T-helper 2 cell treated with Interferon-gamma antibody and Interleukin-4, amounts not matched to agents 5 μg/mL and 100 μg/mL, for 36 hours (primary cell): ENCODE measurements at regions not wholly inside any gene's neighbourhood (a gene's known extent, or its start where the extent isn't known, plus 50 kb on each side); places are given as distances from the start of the nearest gene placed in this dataset.
"Not testable (repeated sequence)": the region's sequence is repeated elsewhere in the genome, so short reads cannot be mapped to it uniquely, and the experiment has no call there.

Experiments used
- DNase-seq: peaks from one replicate; pipeline ENCODE4 v3.0.0; 2021; ENCODE audit warnings: low spot score
- H3K27ac Mint-ChIP-seq: one replicate; pipeline ENCODE4 v1.8.0; 2021; ENCODE audit warnings: mild to moderate bottlenecking, mixed read lengths
- H3K27me3 Mint-ChIP-seq: one replicate; pipeline ENCODE4 v1.8.0; 2021; ENCODE audit warnings: low read depth, mixed read lengths
- H3K36me3 Mint-ChIP-seq: one replicate; pipeline ENCODE4 v1.8.0; 2021; ENCODE audit warnings: low read depth, mixed read lengths
- H3K4me1 Mint-ChIP-seq: one replicate; pipeline ENCODE4 v1.8.0; 2021; ENCODE audit warnings: low read depth, mixed read lengths
- H3K4me3 Mint-ChIP-seq: one replicate; pipeline ENCODE4 v1.8.0; 2022; ENCODE audit warnings: mild to moderate bottlenecking, moderate library complexity, mixed read lengths
- H3K9me3 Mint-ChIP-seq: one replicate; pipeline ENCODE4 v1.8.0; 2021; ENCODE audit warnings: mixed read lengths

DNA sequence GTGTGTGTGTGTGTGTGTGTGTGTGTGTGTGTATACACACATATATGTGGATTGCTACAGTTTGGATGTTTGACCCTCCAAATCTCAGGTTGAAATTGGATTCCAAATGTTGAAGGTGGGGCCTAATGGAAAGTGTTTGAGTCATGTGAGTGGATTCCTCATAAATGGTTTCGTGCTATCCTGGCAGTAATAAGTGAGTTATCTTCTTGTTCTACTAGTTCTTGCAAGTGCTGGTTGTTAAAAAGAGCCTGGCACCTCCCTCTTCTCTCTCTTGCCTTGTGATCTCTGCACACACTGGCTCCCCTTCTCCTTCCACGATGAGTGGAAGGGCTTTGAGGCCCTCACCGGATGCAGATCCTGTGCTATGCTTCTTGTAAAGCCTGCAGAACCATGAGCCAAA, 344.1 kb downstream of the SH2D1A start:
- Mint-ChIP-seq H3K36me3 (no peaks in the 10 kb centered on the region), H3K9me3 (no peaks in the 10 kb centered on the region), H3K27me3 (no peaks in the 10 kb centered on the region), H3K27ac (no peak overlapping the region), H3K4me3 (no peak overlapping the region), H3K4me1 (no peaks in the 10 kb centered on the region)
- DNase-seq: no peak

DNA sequence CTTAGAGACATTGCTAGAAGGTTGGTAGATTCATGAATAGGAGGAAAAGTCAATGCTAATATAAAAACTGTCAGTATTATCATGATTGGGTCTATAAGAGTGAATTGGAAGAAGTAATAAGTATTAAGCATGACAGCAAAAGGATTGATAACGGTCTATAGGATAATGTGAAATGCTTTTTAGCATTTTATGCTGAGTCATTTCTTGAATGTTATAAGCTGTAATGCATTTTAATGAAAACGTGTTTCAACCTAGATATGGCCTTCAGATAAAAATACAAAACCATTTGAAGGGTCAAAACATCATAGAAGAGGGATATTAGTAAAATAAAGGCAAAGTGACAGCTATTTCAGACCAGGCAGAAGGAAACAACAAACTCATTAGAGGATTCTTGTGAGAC, 353.5 kb downstream of the SH2D1A start:
- H3K4me1 Mint-ChIP-seq: no peaks in the 10 kb centered on the region
- H3K27ac Mint-ChIP-seq: no peak overlapping the region
- no peaks in the 10 kb centered on the region for H3K9me3 Mint-ChIP-seq
- no peak overlapping the region for H3K4me3 Mint-ChIP-seq
- no peaks in the 10 kb centered on the region for H3K27me3 Mint-ChIP-seq
- no peaks in the 10 kb centered on the region for H3K36me3 Mint-ChIP-seq
- DNase-seq: no peak

- Mint-ChIP-seq H3K27me3 (no peaks in the 10 kb centered on the region), H3K36me3 (no peaks in the 10 kb centered on the region), H3K27ac (no peak overlapping the region), H3K9me3 (no peaks in the 10 kb centered on the region), H3K4me3 (no peak overlapping the region), H3K4me1 (no peaks in the 10 kb centered on the region)
- no peak for DNase-seq
Observed at GRCh38 chrX:124717537-124717936, 371.2 kb downstream of the SH2D1A start.

GRCh38 chrX:124719060-124719459, 372.7 kb downstream of the SH2D1A start:
- DNase-seq: no peak
- H3K4me3 Mint-ChIP-seq: no peak overlapping the region
- no peaks in the 10 kb centered on the region for H3K9me3 Mint-ChIP-seq
- no peak overlapping the region for H3K27ac Mint-ChIP-seq
- no peaks in the 10 kb centered on the region for H3K4me1 Mint-ChIP-seq
- no peaks in the 10 kb centered on the region for H3K27me3 Mint-ChIP-seq
- H3K36me3 Mint-ChIP-seq: no peaks in the 10 kb centered on the region

DNA sequence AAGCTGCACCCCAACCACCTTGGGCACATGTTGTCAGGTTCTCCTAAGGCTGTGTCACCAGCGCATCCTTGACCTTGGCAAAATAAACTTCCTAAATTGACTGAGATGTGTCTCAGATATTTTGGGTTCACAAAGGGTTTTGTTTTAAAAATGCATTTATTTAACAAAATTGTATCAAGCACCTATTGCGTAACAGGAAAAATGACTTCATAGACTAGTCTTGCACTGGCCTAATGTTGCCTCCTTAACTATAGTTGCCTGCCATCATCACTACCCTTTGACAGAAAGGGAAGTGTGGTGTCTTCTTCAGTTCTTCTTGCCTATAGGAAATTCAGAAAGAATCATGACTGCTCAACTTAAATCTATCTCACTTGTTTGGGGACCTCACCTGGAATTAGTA, 374.2 kb downstream of the SH2D1A start:
- Mint-ChIP-seq H3K4me1 (peaks cover 4% of the 10 kb centered on the region), H3K27ac (no peak overlapping the region), H3K9me3 (no peaks in the 10 kb centered on the region), H3K36me3 (no peaks in the 10 kb centered on the region), H3K4me3 (no peak overlapping the region), H3K27me3 (no peaks in the 10 kb centered on the region)
- no peak for DNase-seq

GRCh38 chrX:124725502-124725901, 379.1 kb downstream of the SH2D1A start:
- DNase-seq: no peak
- no peaks in the 10 kb centered on the region for H3K9me3 Mint-ChIP-seq
- H3K36me3 Mint-ChIP-seq: no peaks in the 10 kb centered on the region
- H3K27ac Mint-ChIP-seq: peak overlapping the region; percentile 35
- H3K4me3 Mint-ChIP-seq: no peak overlapping the region
- no peaks in the 10 kb centered on the region for H3K27me3 Mint-ChIP-seq
- H3K4me1 Mint-ChIP-seq: peaks cover 14% of the 10 kb centered on the region

DNA sequence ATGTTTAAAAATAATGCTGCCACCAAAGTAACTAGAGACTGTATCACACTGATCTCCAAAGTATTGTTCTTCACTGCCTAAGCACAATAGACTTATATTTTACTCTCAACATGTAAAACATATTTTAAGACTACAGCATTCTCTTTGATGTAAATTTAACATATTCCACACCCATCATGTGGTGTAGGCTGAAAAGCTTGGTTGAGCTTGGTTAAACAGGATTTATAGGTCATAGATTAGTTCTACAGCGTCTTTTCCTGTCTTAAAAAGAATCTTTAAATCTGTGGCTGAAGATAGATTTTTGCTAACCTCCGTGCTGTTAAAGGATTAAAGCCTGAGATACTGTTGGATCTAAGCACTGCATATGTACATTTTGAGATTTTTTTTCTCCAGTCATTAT, 379.9 kb downstream of the SH2D1A start:
- Mint-ChIP-seq H3K4me1 (peaks cover 15% of the 10 kb centered on the region), H3K27ac (peak overlapping the region; percentile 26), H3K36me3 (no peaks in the 10 kb centered on the region), H3K27me3 (no peaks in the 10 kb centered on the region), H3K4me3 (peak overlapping the region; percentile 43), H3K9me3 (no peaks in the 10 kb centered on the region)
- no peak for DNase-seq

DNA sequence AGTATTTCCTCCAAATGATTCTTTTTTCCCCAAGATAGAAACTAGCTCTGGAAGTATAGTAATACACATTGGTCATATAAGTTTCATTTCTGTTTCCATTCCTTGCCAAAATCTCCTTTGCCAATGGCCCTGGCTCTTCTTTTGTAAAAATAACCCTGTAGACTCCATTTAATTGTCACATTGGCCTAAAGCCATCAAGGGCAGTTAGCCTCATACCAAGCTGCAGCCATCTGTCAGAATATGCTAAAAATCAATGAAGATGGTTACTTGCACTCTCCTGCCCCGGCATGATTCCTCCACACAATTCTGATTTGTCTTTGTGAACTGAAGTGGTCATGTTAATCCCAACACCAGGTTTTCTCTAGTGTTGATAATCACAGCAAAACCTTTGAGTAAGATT, 380.5 kb downstream of the SH2D1A start:
- Mint-ChIP-seq H3K27ac (no peak overlapping the region), H3K36me3 (no peaks in the 10 kb centered on the region), H3K27me3 (no peaks in the 10 kb centered on the region), H3K4me1 (peaks cover 17% of the 10 kb centered on the region), H3K4me3 (peak overlapping the region; percentile 18), H3K9me3 (no peaks in the 10 kb centered on the region)
- no peak for DNase-seq

GRCh38 chrX:124736553-124737270, 390.3 kb downstream of the SH2D1A start:
- Mint-ChIP-seq H3K27me3 (peaks cover 2% of the 10 kb centered on the region), H3K27ac (peak overlapping the region; percentile 85), H3K4me1 (peaks cover 22% of the 10 kb centered on the region), H3K4me3 (peak overlapping the region; percentile 73), H3K9me3 (no peaks in the 10 kb centered on the region), H3K36me3 (no peaks in the 10 kb centered on the region)
- DNase-seq: peak; percentile 10

- H3K27ac Mint-ChIP-seq: no peak overlapping the region
- H3K27me3 Mint-ChIP-seq: peaks cover 2% of the 10 kb centered on the region
- peaks cover 19% of the 10 kb centered on the region for H3K4me1 Mint-ChIP-seq
- no peaks in the 10 kb centered on the region for H3K36me3 Mint-ChIP-seq
- H3K4me3 Mint-ChIP-seq: no peak overlapping the region
- DNase-seq: no peak
- no peaks in the 10 kb centered on the region for H3K9me3 Mint-ChIP-seq
Observed at GRCh38 chrX:124737771-124738170, 391.4 kb downstream of the SH2D1A start.

DNA sequence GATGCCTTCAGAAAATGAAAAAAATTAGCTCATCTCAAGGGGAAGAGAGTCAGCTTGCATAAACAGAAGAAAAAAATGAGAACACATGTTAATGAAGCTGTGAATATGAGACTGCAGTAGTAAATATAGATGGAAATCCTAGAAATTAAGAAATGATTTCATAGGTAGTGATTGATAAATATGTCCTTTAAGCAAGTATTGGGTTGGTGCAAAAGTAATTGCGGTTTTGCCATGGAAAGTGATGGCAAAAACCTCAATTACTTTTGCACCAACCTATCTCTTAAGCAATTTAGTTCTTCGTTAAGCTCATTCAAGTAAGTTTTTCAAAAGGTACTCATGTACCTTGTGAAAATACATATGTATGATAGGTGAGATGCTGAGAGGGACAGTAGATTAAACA, 400.9 kb downstream of the SH2D1A start:
- H3K4me1 Mint-ChIP-seq: peaks cover 2% of the 10 kb centered on the region
- H3K9me3 Mint-ChIP-seq: no peaks in the 10 kb centered on the region
- no peaks in the 10 kb centered on the region for H3K36me3 Mint-ChIP-seq
- H3K27ac Mint-ChIP-seq: no peak overlapping the region
- no peak for DNase-seq
- H3K4me3 Mint-ChIP-seq: no peak overlapping the region
- no peaks in the 10 kb centered on the region for H3K27me3 Mint-ChIP-seq

- Mint-ChIP-seq H3K27ac (no peak overlapping the region), H3K36me3 (no peaks in the 10 kb centered on the region), H3K9me3 (no peaks in the 10 kb centered on the region), H3K4me1 (no peaks in the 10 kb centered on the region), H3K4me3 (no peak overlapping the region), H3K27me3 (no peaks in the 10 kb centered on the region)
- DNase-seq: no peak
Observed at GRCh38 chrX:124764354-124764753, 418.0 kb downstream of the SH2D1A start.

GRCh38 chrX:124769166-124769565, 422.8 kb downstream of the SH2D1A start:
- Mint-ChIP-seq H3K4me3 (no peak overlapping the region), H3K36me3 (no peaks in the 10 kb centered on the region), H3K27me3 (no peaks in the 10 kb centered on the region), H3K4me1 (no peaks in the 10 kb centered on the region), H3K9me3 (no peaks in the 10 kb centered on the region), H3K27ac (no peak overlapping the region)
- DNase-seq: no peak

DNA sequence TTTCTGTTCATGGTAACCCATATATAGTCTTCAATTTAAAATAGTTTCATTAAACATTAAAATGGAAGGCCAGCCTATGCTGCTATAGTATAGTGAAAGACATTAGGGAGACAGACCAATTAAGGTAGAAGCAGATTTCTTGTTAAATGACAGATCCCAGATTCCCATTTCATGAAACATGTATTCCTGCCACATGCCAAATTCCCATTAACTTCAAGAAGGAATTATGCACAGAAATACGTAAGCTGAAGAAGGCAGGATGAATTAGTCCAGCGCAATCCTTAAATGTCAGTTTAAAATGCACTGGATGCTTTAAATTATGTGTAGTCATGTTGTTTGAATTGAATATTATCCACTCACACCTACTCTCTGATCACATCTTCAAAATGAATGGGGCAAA, 424.9 kb downstream of the SH2D1A start:
- no peaks in the 10 kb centered on the region for H3K4me1 Mint-ChIP-seq
- no peaks in the 10 kb centered on the region for H3K36me3 Mint-ChIP-seq
- no peak overlapping the region for H3K27ac Mint-ChIP-seq
- no peaks in the 10 kb centered on the region for H3K27me3 Mint-ChIP-seq
- H3K9me3 Mint-ChIP-seq: no peaks in the 10 kb centered on the region
- DNase-seq: no peak
- no peak overlapping the region for H3K4me3 Mint-ChIP-seq

- not testable (repeated sequence) for H3K9me3 Mint-ChIP-seq, H3K4me1 Mint-ChIP-seq, H3K36me3 Mint-ChIP-seq, H3K4me3 Mint-ChIP-seq, H3K27me3 Mint-ChIP-seq, H3K27ac Mint-ChIP-seq, DNase-seq
Observed at GRCh38 chrX:124788253-124788652, 441.9 kb downstream of the SH2D1A start.
